CD14-positive monocyte (primary cell): ENCODE measurements at regions not wholly inside any gene's neighbourhood (a gene's known extent, or its start where the extent isn't known, plus 50 kb on each side); places are given as distances from the start of the nearest gene placed in this dataset.

ENCODE experiments used
- DNase-seq, 3 donors: peaks; one replicate each; pipeline ENCODE4 v3.0.0-alpha.2; 2011 to 2022
- H2AFZ ChIP-seq: 2 replicates; pipeline ENCODE4 v1.6.0; 2012; ENCODE audit warnings: mild to moderate bottlenecking, low read depth, low read length, inconsistent platforms; ENCODE audit not compliant: insufficient read depth, poor library complexity, severe bottlenecking
- H3K27ac ChIP-seq, 2 donors: 1 replicate in 1 of 2; 2 replicates in 1 of 2; pipeline ENCODE4 v1.5.1; 2012 to 2013; ENCODE audit warnings: low read length in 2 of 2, control low read depth in 1 of 2, inconsistent platforms in 1 of 2, low read depth in 1 of 2, mild to moderate bottlenecking in 1 of 2
- H3K27me3 ChIP-seq, 2 donors: one replicate each; pipeline versions ENCODE4 v1.6.0 to v1.6.1; 2011 to 2013; ENCODE audit warnings: low read length in 2 of 2; ENCODE audit not compliant: control insufficient read depth in 2 of 2, insufficient read depth in 2 of 2
- H3K36me3 ChIP-seq, 2 donors: replicated peaks in 1 of 2; 1 replicate in 1 of 2; 2 replicates in 1 of 2; pipeline versions ENCODE4 v1.5.1 to v1.6.1; 2012 to 2013; ENCODE audit warnings: low read length in 2 of 2, control low read depth in 1 of 2, inconsistent platforms in 1 of 2, mild to moderate bottlenecking in 1 of 2; ENCODE audit not compliant: insufficient read depth in 2 of 2, control insufficient read depth in 1 of 2
- H3K4me1 ChIP-seq, 2 donors: 1 replicate in 1 of 2; 2 replicates in 1 of 2; pipeline versions ENCODE4 v1.5.1 to v1.6.1; 2012 to 2013; ENCODE audit warnings: low read length in 2 of 2, control low read depth in 1 of 2, inconsistent platforms in 1 of 2, mild to moderate bottlenecking in 1 of 2, moderate library complexity in 1 of 2; ENCODE audit not compliant: insufficient read depth in 2 of 2, control insufficient read depth in 1 of 2
- H3K4me2 ChIP-seq: replicated peaks from 2 replicates; pipeline ENCODE3; 2012; ENCODE audit warnings: low read length, moderate library complexity, mild to moderate bottlenecking; ENCODE audit not compliant: poor library complexity, severe bottlenecking; ENCODE audit errors: extremely low read depth
- H3K4me3 ChIP-seq, 3 experiments: fragments of 200-600 bp in 1 of 3; sonication (generic) in 1 of 3; replicated peaks in 1 of 3; 1 replicate in 2 of 3; 2 replicates in 1 of 3; pipeline ENCODE4 v1.5.1; 2011 to 2013; ENCODE audit warnings: low read length in 3 of 3, mild to moderate bottlenecking in 3 of 3, control low read depth in 2 of 3, low read depth in 2 of 3, inconsistent platforms in 1 of 3, moderate library complexity in 1 of 3
- H3K79me2 ChIP-seq: 2 replicates; pipeline ENCODE4 v1.6.0; 2012; ENCODE audit warnings: mild to moderate bottlenecking, control low read depth, inconsistent platforms, low read length, moderate library complexity; ENCODE audit not compliant: insufficient read depth
- H3K9ac ChIP-seq: 2 replicates; pipeline ENCODE4 v1.6.0; 2017; ENCODE audit warnings: low read length, mild to moderate bottlenecking; ENCODE audit not compliant: insufficient read depth, poor library complexity, severe bottlenecking
- H3K9me3 ChIP-seq, 2 donors: replicated peaks in 1 of 2; 1 replicate in 1 of 2; 2 replicates in 1 of 2; pipeline versions ENCODE4 v1.5.1 to v1.6.1; 2012 to 2013; ENCODE audit warnings: low read length in 2 of 2, control low read depth in 1 of 2; ENCODE audit not compliant: control insufficient read depth in 1 of 2, insufficient read depth in 1 of 2
- H4K20me1 ChIP-seq: 2 replicates; pipeline ENCODE4 v1.6.0; 2012; ENCODE audit warnings: mild to moderate bottlenecking, low read length, control low read depth, moderate library complexity; ENCODE audit not compliant: insufficient read depth
- H3K27ac Mint-ChIP-seq, 7 donors: one replicate each; pipeline ENCODE4 v1.8.0; 2020; ENCODE audit warnings: mild to moderate bottlenecking in 7 of 7, mixed read lengths in 7 of 7, moderate library complexity in 6 of 7, inconsistent platforms in 2 of 7
- H3K27me3 Mint-ChIP-seq, 3 donors: one replicate each; pipeline ENCODE4 v1.8.0; 2021 to 2022; ENCODE audit warnings: low read depth in 3 of 3, mild to moderate bottlenecking in 3 of 3, mixed read lengths in 3 of 3, moderate library complexity in 3 of 3, inconsistent platforms in 1 of 3
- H3K36me3 Mint-ChIP-seq, 2 donors: one replicate each; pipeline ENCODE4 v1.8.0; 2020; ENCODE audit warnings: mixed read lengths in 2 of 2, inconsistent platforms in 1 of 2, mild to moderate bottlenecking in 1 of 2
- H3K4me1 Mint-ChIP-seq: one replicate; pipeline ENCODE4 v1.8.0; 2020; ENCODE audit warnings: mild to moderate bottlenecking, mixed read lengths
- H3K4me3 Mint-ChIP-seq, 2 donors: one replicate each; pipeline ENCODE4 v1.8.0; 2020; ENCODE audit warnings: mild to moderate bottlenecking in 2 of 2, mixed read lengths in 2 of 2, moderate library complexity in 1 of 2
- H3K9me3 Mint-ChIP-seq, 7 donors: one replicate each; pipeline ENCODE4 v1.8.0; 2020 to 2022; ENCODE audit warnings: mixed read lengths in 7 of 7, mild to moderate bottlenecking in 6 of 7, moderate library complexity in 6 of 7, inconsistent platforms in 2 of 7
- WGBS: methylation state at CpG from one replicate; pipeline ENCODE4 v1.1.5; 2013; ENCODE audit warnings: missing lambda C conversion rate; ENCODE audit not compliant: insufficient coverage; 5-methylcytosine and 5-hydroxymethylcytosine counted together
- intact Hi-C, 2 donors: fragments of 100-400 bp; cut with micrococcal nuclease; formaldehyde crosslinking; loops; one replicate each; pipeline versions ENCODE4 v1.15.0 to v1.15.1; 2023
- TF ChIP-seq, protein P1 (sequence below): fragments of 200-600 bp; IDR thresholded peaks from one replicate; pipeline ENCODE4 v1.8.0; 2022; ENCODE audit warnings: antibody characterized with exemption, mild to moderate bottlenecking

DNA sequence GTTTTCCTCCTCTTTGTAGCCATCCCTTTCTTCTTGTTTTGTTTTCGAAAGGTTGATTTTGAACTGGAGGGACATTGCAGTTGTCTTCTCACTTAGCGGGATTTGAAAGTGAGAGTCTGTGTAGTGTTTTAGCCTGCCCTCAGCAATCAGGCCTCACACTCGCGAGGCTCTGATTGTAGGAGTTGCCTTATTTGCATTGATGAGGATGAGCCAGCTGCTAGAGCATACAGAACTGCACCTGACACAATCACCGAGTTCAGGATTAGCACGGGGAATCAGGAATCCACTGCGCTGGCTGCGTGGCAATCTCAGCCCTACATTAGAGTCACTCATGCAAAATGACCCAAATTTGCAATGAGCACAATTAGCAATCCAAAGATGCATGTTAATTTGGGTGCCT, 122.5 kb upstream of the TMEM161B start:
- Mint-ChIP-seq H3K27me3 (no peaks in the 10 kb centered on the region), H3K27ac (no peak overlapping the region), H3K4me1 (no peaks in the 10 kb centered on the region), H3K9me3 (peaks cover 0 to 4% (median 2%) of the 10 kb centered on the region in 7 donors), H3K36me3 (no peaks in the 10 kb centered on the region), H3K4me3 (no peak overlapping the region)
- no peaks in the 10 kb centered on the region for H3K79me2 ChIP-seq
- DNase-seq: no peak
- H3K4me1 ChIP-seq: no peaks in the 10 kb centered on the region
- intact Hi-C loops: no loop called here
- H3K4me3 ChIP-seq: no peak overlapping the region
- H3K9me3 ChIP-seq: no peaks in the 10 kb centered on the region
- H4K20me1 ChIP-seq: no peaks in the 10 kb centered on the region
- no peak overlapping the region for H3K4me2 ChIP-seq
- H3K9ac ChIP-seq: no peak overlapping the region
- no peaks in the 10 kb centered on the region for H3K36me3 ChIP-seq
- TF ChIP-seq, protein P1, sequence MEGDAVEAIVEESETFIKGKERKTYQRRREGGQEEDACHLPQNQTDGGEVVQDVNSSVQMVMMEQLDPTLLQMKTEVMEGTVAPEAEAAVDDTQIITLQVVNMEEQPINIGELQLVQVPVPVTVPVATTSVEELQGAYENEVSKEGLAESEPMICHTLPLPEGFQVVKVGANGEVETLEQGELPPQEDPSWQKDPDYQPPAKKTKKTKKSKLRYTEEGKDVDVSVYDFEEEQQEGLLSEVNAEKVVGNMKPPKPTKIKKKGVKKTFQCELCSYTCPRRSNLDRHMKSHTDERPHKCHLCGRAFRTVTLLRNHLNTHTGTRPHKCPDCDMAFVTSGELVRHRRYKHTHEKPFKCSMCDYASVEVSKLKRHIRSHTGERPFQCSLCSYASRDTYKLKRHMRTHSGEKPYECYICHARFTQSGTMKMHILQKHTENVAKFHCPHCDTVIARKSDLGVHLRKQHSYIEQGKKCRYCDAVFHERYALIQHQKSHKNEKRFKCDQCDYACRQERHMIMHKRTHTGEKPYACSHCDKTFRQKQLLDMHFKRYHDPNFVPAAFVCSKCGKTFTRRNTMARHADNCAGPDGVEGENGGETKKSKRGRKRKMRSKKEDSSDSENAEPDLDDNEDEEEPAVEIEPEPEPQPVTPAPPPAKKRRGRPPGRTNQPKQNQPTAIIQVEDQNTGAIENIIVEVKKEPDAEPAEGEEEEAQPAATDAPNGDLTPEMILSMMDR: no peak
- 74% methylated on average over 4 of the region's 8 CpGs for WGBS
- no peaks in the 10 kb centered on the region for H3K27me3 ChIP-seq
- no peak overlapping the region for H3K27ac ChIP-seq
- no peak overlapping the region for H2AFZ ChIP-seq

DNA sequence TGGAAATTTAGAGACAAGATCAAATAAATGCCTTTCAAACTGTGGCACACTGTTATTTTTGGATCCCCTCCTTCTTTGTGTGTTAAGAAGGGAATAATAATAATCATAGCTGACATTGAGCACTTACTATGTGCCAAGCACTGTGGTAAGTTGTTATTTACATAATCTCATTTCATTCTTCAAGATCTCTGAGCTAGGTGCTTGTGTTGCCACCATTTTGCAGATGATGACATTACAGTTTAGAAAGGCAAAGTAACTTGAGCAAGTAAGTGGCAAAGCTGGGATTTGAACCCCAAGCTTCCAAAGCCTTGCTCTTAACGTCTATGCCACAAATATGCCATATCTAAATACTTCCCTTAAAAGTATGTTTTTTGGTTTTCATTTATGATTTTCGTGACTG, 121.8 kb upstream of the TMEM161B start:
- Histone ChIP-seq H3K9me3 (no peaks in the 10 kb centered on the region), H3K9ac (no peak overlapping the region), H3K79me2 (no peaks in the 10 kb centered on the region), H4K20me1 (no peaks in the 10 kb centered on the region), H3K4me1 (no peaks in the 10 kb centered on the region), H3K27me3 (no peaks in the 10 kb centered on the region), H3K4me3 (no peak overlapping the region), H3K4me2 (no peak overlapping the region), H2AFZ (no peak overlapping the region), H3K27ac (no peak overlapping the region), H3K36me3 (no peaks in the 10 kb centered on the region)
- Mint-ChIP-seq H3K27me3 (no peaks in the 10 kb centered on the region), H3K36me3 (no peaks in the 10 kb centered on the region), H3K4me3 (no peak overlapping the region), H3K4me1 (no peaks in the 10 kb centered on the region), H3K9me3 (peaks cover 0 to 3% (median 2%) of the 10 kb centered on the region in 7 donors), H3K27ac (no peak overlapping the region)
- TF ChIP-seq, protein P1: no peak
- DNase-seq: no peak
- intact Hi-C loops: no loop called here
- WGBS: no CpG with 5 or more reads among the region's 2 CpGs
